ENCODE measurements at regions not wholly inside any gene's neighbourhood (a gene's known extent, or its start where the extent isn't known, plus 50 kb on each side); places are given as distances from the start of the nearest gene placed in this dataset.

GRCh38 chr7:79540592-79540991 is 87.1 kb upstream of the MAGI2 start:
- no peak for DNase-seq (ENCODE audit: low read depth)
- no peak overlapping the region for H3K4me3 ChIP-seq (ENCODE audit: low read depth, low read length)
- no peak for TF ChIP-seq CTCF (IDR thresholded peaks at IDR 0.05; ENCODE audit: low read depth, low read length, missing control alignments)

DNA sequence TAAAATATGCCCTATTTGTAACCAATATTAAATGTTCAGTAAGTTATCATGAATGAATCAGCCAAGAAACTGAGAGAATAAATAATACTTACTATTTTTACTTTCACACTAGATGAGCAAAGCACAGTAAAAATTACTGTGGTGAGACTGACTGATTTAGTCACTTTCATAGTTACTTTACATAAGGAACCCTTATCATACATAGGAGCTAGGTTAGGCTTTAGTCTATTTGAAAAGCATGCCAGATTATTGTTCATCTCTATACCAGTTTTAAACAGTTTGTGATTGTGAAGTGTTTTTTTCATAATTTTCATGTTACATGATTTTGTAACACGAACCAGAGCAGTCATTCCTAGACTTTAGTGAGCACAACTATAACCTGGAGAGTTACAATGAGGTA is 80.7 kb upstream of the MAGI2 start:
- no peak overlapping the region for H3K4me3 ChIP-seq (ENCODE audit: low read depth, low read length)
- no peak for TF ChIP-seq CTCF (IDR thresholded peaks at IDR 0.05; ENCODE audit: low read depth, low read length, missing control alignments)
- DNase-seq (ENCODE audit: low read depth), result no peak

DNA sequence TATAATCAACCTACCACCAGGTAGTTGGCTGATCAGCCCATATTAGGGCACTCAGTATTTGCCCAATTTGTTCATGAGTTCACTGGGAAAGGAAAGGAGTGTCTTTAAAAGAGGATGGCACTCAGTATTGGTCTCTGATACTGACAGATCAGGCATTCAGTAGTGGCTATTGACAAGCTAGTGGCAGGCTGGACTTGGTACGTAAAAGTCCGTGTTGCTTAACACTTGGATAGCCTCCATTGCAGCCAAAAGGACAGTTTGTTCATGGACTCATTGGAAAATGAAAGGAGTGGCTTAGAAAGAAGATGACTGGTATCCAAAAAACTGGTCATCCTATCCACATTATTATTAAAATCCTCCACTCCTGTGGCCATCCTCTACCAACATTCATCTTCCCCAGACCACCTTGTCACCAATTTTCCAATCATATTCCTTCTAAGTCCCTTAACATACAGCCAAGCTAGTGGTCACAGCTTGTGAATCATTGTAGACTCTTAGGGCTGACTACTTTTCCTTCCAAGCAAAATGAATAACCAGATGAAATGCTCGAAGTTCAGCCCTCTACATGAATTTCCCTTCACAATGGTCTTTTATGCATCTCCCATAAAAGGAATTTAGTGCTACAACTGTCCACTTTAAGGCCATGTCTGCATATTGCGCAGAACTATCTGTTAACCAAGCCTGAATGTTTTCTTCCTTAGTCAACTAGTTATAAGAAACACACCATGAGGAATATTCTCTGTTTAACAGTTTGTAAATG is 78.6 kb upstream of the MAGI2 start:
- no peak for TF ChIP-seq CTCF (IDR thresholded peaks at IDR 0.05; ENCODE audit: low read depth, low read length, missing control alignments)
- H3K4me3 ChIP-seq (ENCODE audit: low read depth, low read length), result no peak overlapping the region
- DNase-seq (ENCODE audit: low read depth), result no peak

DNA sequence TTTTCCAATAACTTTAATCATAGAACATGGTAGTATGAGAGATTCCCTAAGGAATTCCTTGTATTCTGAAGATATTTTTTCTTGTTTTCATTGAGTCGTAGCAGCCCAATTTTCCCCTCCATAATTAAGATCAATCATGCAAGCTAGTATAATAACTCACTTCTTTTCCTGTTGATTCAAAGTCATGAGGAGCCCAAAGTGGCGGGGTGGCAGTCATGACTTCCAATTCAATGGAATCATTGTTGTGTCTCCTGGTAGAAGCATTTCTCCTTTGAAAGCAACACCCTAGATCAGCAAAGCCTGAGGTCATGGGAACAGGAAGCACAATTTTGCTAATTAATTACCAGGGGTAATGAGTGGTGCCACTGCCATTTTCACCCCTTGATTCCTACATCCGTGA is 77.6 kb upstream of the MAGI2 start:
- no peak for DNase-seq (ENCODE audit: low read depth)
- TF ChIP-seq CTCF (IDR thresholded peaks at IDR 0.05; ENCODE audit: low read depth, low read length, missing control alignments), result no peak
- H3K4me3 ChIP-seq (ENCODE audit: low read depth, low read length), result no peak overlapping the region

DNA sequence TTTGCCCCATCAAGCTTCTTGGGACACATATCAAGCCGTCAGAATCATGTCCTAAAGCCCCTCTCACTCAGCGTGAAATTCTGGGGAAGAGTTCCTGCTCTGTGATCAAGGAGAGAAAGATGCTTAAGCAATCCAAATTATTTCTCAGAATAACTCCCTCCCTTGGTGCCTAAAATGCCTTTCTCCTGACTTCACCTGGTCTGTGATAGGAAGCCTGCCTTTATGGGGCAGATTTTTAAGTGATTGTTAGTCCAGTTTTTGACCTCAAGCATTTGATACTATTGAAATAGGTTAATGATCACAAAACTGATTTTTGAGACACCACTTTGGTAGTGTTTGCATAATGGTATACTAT is 76.4 kb upstream of the MAGI2 start:
- H3K4me3 ChIP-seq (ENCODE audit: low read depth, low read length), result no peak overlapping the region
- no peak for DNase-seq (ENCODE audit: low read depth)
- TF ChIP-seq CTCF (IDR thresholded peaks at IDR 0.05; ENCODE audit: low read depth, low read length, missing control alignments), result no peak

GRCh38 chr7:79529214-79529880 is 75.9 kb upstream of the MAGI2 start:
- no peak for DNase-seq (ENCODE audit: low read depth)
- no peak overlapping the region for H3K4me3 ChIP-seq (ENCODE audit: low read depth, low read length)
- no peak for TF ChIP-seq CTCF (IDR thresholded peaks at IDR 0.05; ENCODE audit: low read depth, low read length, missing control alignments)

DNA sequence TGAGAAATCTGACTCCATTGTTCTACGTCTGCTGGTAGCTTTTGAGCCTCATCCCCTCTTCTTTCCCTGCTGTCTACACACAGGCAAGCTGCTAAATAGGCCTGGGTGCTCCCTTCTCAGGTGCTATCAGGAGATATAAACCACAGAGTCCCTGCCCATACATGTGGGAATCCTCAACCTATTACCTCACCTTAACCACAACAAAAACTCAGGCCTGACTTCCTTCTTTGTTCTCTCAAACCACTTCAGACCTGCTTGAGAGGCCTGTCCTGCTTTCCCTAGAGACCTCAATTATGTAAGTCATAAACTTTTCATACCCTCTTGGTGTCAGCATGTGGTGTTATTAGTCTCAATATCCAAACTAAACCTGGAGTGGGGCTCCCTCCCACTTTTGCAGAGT is 75.0 kb upstream of the MAGI2 start:
- H3K4me3 ChIP-seq (ENCODE audit: low read depth, low read length), result no peak overlapping the region
- no peak for DNase-seq (ENCODE audit: low read depth)
- TF ChIP-seq CTCF (IDR thresholded peaks at IDR 0.05; ENCODE audit: low read depth, low read length, missing control alignments), result no peak
